VCaP (cell line): ENCODE measurements at regions not wholly inside any gene's neighbourhood (a gene's known extent, or its start where the extent isn't known, plus 50 kb on each side); places are given as distances from the start of the nearest gene placed in this dataset.
"Not testable (repeated sequence)": the region's sequence is repeated elsewhere in the genome, so short reads cannot be mapped to it uniquely, and the experiment has no call there.

Experiments
- H3K27ac ChIP-seq: fragments of 450-650 bp; 2 replicates; pipeline ENCODE4 v1.5.1; 2017
- TF ChIP-seq, protein P1 (sequence below): fragments of 450-650 bp; conservative IDR thresholded peaks from 2 replicates; pipeline ENCODE4 v1.5.1; 2017; ENCODE audit warnings: mild to moderate bottlenecking, moderate library complexity

DNA sequence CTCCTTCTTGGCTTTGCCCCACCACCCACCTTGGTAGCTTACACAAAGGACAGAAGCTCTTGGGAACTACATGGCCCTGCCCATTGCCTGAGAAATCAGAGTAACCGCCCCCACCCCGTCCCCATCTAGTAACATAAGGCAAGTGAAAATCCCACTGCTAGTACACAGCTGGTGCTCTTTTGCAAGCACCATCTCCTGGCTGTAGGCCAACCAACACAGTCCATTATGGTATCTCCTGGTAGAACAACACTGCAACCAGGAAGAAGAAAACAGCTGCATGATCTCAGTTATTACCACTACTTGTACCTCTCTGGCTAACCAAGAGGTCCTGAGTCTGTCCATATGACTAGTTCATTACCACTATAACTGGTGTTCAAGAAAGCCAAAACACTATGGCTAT is 841.1 kb upstream of the MANEA start:
- H3K27ac ChIP-seq: no peak overlapping the region
- TF ChIP-seq, protein P1, sequence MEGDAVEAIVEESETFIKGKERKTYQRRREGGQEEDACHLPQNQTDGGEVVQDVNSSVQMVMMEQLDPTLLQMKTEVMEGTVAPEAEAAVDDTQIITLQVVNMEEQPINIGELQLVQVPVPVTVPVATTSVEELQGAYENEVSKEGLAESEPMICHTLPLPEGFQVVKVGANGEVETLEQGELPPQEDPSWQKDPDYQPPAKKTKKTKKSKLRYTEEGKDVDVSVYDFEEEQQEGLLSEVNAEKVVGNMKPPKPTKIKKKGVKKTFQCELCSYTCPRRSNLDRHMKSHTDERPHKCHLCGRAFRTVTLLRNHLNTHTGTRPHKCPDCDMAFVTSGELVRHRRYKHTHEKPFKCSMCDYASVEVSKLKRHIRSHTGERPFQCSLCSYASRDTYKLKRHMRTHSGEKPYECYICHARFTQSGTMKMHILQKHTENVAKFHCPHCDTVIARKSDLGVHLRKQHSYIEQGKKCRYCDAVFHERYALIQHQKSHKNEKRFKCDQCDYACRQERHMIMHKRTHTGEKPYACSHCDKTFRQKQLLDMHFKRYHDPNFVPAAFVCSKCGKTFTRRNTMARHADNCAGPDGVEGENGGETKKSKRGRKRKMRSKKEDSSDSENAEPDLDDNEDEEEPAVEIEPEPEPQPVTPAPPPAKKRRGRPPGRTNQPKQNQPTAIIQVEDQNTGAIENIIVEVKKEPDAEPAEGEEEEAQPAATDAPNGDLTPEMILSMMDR: no peak

DNA sequence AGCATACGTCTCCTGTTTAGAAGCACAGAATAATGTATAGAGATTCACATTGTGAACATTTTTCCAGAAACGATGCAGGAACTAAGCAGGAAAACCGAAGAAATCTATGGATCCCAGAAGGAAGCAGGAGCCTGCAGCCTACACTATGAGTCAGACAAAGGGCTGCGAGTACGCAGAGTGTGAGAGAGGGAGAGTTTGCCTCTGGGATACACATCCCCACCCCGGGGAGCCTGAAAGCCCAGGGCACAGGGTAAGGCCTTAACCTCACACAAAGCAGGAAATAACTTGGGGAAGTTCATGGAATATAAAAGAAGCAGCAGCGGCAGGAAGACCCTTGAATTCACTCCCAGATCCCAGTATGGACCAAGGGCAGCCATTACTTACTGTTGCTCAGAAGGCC is 842.1 kb upstream of the MANEA start:
- TF ChIP-seq, protein P1: no peak
- no peak overlapping the region for H3K27ac ChIP-seq

DNA sequence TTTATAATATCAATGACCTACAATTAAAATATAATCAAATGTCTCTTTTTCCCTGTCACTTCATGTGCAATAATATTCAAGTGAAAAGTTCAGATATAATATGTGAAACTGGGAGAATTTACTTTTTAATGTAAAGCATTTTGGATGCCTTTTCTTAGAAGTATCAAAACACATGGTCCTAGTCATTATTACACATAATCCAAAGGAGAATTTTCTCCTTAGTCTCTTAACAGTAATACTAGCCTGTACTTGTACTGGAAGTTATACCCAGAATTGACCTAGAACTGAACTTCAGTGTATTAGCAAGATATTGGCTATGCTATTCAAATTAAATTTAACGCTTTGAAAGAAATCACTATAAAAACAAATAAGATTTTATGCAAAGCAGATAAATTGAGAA is 842.6 kb upstream of the MANEA start:
- no peak overlapping the region for H3K27ac ChIP-seq
- TF ChIP-seq, protein P1: no peak

DNA sequence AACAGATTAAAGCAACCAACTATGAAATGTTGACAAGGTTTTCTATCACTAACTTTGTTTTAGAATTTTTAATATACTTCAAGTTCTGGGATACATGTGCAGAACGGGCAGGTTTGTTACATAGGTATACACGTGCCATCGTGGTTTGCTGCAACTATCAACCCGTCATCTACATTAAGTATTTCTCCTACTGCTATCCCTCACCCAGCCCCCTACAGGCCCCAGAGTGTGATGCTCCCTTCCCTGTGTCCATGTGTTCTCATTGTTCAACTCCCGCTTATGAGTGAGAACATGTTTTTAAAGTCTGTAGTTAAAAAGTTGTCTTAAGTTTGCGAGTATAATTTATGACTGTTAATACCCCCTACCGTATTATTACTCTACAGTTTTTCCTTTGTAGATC is 844.3 kb upstream of the MANEA start:
- H3K27ac ChIP-seq: no peak overlapping the region
- TF ChIP-seq, protein P1: no peak

DNA sequence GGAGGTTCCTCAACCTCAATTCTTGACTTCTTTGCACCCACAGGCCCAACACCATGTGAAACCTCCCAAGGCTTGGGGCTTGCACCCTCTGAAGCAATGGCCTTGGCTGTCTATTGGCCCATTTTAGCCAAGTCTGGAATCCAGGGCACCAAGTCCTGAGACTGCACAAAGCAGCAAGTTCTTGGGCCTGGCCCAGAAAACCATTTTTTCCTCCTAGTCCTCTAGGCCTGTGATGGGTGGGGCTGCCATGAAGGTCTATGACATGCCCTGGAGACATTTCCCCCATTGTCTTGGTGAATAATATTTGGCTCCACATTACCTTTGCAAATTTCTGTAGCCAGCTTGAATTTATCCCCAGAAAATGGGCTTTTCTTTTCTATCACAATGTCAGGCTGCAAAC is 849.6 kb upstream of the MANEA start:
- H3K27ac ChIP-seq: no peak overlapping the region
- TF ChIP-seq, protein P1: no peak

DNA sequence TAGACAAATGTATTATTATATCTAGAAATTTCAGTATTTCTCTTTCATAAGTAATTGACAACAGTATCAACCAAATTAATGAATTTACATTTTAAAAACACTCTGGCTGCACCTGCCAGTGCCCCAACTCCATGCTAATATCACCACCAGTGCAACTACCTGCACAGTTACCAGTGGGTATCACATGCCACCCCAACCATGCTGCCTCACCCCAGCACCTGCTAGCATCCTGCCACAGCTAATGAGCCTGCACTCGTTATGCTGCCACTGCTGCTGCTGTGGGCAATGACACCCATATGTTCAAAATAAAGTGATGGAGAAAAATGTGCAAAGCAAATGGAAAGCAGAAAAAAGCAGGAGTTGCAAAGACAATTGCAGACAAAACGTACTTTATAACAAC is 855.9 kb upstream of the MANEA start:
- no peak overlapping the region for H3K27ac ChIP-seq
- TF ChIP-seq, protein P1: no peak

DNA sequence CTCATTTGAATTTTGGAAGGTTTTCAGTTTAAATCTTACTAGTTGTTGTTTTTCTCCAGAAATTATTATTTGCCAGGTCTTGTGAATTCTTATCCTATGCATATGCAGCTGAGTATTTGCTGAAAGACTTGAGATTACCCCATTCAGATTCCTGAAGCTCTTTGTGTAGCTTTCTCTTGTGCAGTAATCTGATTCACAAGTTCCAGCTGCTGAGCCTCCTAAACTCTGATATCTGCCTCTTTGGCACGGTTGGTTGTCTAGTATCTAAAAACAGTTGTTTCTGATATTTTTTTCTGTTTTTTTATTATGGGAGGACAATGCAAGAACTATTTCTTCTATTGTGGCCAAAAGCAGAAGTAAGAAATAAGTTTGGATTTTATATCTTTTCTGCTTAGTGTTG is 863.9 kb upstream of the MANEA start:
- TF ChIP-seq, protein P1: no peak
- no peak overlapping the region for H3K27ac ChIP-seq

DNA sequence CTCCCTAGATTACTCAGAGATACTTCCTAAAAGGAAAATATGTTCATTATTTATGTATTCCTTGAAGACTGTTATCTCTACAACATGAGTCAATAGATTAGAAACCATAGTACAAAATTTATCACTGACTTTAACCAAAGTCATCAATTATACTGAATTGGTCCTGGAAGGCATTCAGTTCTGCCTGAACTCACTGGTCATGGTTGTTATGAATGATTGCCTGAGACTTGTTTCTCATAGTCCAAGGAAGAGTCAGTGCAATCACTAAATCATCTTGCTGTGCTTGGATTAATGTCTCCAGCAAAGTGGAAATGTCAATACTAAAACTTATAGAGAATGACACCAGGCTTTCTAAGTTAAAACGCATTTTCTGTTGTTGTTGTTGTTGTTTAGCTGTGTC is 878.6 kb upstream of the MANEA start:
- TF ChIP-seq, protein P1: no peak
- no peak overlapping the region for H3K27ac ChIP-seq

DNA sequence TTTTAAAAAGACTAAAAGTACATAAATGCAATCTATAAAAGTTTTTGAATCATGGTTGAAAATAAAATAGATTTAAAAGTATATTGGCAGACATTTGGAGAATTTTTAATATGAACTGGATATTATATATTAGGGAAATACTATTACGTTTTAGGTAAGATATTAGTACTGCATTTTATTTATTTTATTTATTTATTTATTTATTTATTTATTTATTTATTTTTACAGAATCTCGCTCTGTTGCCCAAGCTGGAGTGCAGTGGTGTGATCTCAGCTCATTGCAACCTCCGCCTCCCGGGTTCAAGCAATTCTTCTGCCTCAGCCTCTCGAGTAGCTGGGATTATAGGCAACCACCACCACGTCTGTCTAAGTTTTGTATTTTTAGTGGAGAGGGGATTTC is 890.1 kb upstream of the MANEA start:
- not testable (repeated sequence) for H3K27ac ChIP-seq
